NB4 (cell line): ENCODE measurements at regions not wholly inside any gene's neighbourhood (a gene's known extent, or its start where the extent isn't known, plus 50 kb on each side); places are given as distances from the start of the nearest gene placed in this dataset.

Experiments
- CTCF ChIP-seq: IDR thresholded peaks from one replicate; pipeline ENCODE4 v1.5.1; 2012; ENCODE audit warnings: low read depth, low read length
- MAX ChIP-seq: IDR thresholded peaks from 2 replicates; pipeline ENCODE4 v1.6.1; 2011; ENCODE audit warnings: low read depth, low read length
- MYC ChIP-seq: IDR thresholded peaks from 2 replicates; pipeline ENCODE4 v1.6.1; 2011; ENCODE audit warnings: low read depth, low read length
- POLR2A ChIP-seq: IDR thresholded peaks from 2 replicates; pipeline ENCODE4 v1.6.1; 2011; ENCODE audit warnings: mild to moderate bottlenecking; ENCODE audit not compliant: insufficient read length; ENCODE audit errors: extremely low read depth

- no peak for TF ChIP-seq CTCF
- TF ChIP-seq POLR2A: no peak
- TF ChIP-seq MYC: no peak
- TF ChIP-seq MAX: no peak
Measured at GRCh38 chrX:10370976-10371375, 214.2 kb downstream of the CLCN4 start.
